ENCODE measurements at regions not wholly inside any gene's neighbourhood (a gene's known extent, or its start where the extent isn't known, plus 50 kb on each side); places are given as distances from the start of the nearest gene placed in this dataset.
A peak's percentile ranks its signal among the peaks of the same experiment; 100 is the strongest.

DNA sequence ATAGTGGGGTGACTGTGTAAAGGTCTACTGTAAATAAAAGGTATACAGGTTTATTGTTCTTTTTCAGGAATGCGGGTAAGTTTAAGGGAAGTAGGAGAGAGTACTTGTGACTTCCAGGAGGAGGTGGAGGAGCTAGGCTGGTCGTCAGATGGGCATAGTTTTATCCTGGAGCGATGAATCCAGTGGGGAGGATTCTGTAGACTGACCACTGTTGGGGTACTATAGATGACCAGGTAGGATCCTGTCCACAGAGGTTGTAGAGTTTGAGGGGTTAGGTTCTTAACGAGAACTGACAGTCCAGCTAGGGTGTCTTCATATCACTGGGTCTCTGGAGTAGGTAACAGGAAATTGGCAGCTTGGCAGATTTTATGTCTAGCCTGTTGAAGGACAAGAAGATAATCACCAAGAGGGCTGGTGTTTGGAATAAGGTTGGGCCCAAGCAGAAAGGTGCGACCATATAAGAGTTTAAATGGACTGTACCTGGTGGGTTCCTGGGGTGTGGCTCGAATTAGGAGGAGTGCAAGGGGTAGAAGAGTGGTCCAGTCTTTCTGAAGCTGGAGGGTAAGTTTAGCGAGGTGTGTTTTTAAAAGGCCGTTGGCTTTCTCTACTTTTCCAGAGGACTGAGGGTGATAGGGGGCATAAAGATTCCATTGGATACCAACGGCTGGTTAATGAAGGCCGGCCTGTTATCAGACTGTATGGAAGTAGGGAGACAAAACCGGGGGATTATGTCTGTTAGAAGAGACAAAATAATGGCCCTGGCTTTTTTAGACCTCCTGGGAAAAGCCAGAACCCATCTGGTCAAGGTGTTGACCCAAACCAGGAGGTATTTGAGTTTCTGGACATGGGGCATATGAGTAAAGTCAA lies 751.3 kb upstream of the ADGRB3 start (continued):
- TF ChIP-seq, protein P1, sequence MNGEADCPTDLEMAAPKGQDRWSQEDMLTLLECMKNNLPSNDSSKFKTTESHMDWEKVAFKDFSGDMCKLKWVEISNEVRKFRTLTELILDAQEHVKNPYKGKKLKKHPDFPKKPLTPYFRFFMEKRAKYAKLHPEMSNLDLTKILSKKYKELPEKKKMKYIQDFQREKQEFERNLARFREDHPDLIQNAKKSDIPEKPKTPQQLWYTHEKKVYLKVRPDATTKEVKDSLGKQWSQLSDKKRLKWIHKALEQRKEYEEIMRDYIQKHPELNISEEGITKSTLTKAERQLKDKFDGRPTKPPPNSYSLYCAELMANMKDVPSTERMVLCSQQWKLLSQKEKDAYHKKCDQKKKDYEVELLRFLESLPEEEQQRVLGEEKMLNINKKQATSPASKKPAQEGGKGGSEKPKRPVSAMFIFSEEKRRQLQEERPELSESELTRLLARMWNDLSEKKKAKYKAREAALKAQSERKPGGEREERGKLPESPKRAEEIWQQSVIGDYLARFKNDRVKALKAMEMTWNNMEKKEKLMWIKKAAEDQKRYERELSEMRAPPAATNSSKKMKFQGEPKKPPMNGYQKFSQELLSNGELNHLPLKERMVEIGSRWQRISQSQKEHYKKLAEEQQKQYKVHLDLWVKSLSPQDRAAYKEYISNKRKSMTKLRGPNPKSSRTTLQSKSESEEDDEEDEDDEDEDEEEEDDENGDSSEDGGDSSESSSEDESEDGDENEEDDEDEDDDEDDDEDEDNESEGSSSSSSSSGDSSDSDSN (IDR thresholded peaks at IDR 0.05; ENCODE audit: borderline replicate concordance in 1 of 2, low read depth in 2 of 2, low read length in 2 of 2), result 0 out of 4 replicates have a peak, but pooled peaks of 1 of the 2 experiments have one; percentile 7
- TF ChIP-seq SP2 (IDR thresholded peaks at IDR 0.05; ENCODE audit: extremely low read depth, low read depth, low read length, poor library complexity, severe bottlenecking), result no peak
- 0 out of 4 replicates have a peak, but pooled peaks of 1 of the 2 experiments have one; percentile 11 for TF ChIP-seq ZNF318 (IDR thresholded peaks at IDR 0.05; ENCODE audit: borderline replicate concordance in 1 of 2, low read depth in 1 of 2)
- no peak for TF ChIP-seq SREBF2 (CRISPR knock-in tag; IDR thresholded peaks at IDR 0.05)
- no peak for TF ChIP-seq ZNF699 (CRISPR knock-in tag; IDR thresholded peaks at IDR 0.05; ENCODE audit: insufficient replicate concordance)
- TF ChIP-seq ZNF146 (CRISPR knock-in tag; IDR thresholded peaks at IDR 0.05; ENCODE audit: unreplicated experiment), result no peak
- peak; percentile 45 for TF ChIP-seq PML (IDR thresholded peaks at IDR 0.05; ENCODE audit: low read length)
- TF ChIP-seq ZKSCAN8 (CRISPR knock-in tag; IDR thresholded peaks at IDR 0.05), result no peak
- no peak for TF ChIP-seq ZEB2 (IDR thresholded peaks at IDR 0.05)
- TF ChIP-seq ZNF668 (CRISPR knock-in tag; IDR thresholded peaks at IDR 0.05), result no peak
- TF ChIP-seq RBM22 (IDR thresholded peaks at IDR 0.05; ENCODE audit: low read depth, low read length, poor library complexity, severe bottlenecking), result no peak
- TF ChIP-seq ESRRA (IDR thresholded peaks at IDR 0.05; ENCODE audit: borderline replicate concordance, low read depth), result no peak
- TF ChIP-seq RFX1 (IDR thresholded peaks at IDR 0.05), result no peak

Data from K562 (cell line).